ENCODE measurements at regions not wholly inside any gene's neighbourhood (a gene's known extent, or its start where the extent isn't known, plus 50 kb on each side); places are given as distances from the start of the nearest gene placed in this dataset.

- Histone ChIP-seq H3K4me1 (ENCODE audit: control insufficient read depth in 1 of 2, extremely low read depth in 1 of 2, insufficient read depth in 2 of 2, low read length in 2 of 2) (no peaks in the 10 kb centered on the region), H3K36me3 (ENCODE audit: control insufficient read depth in 2 of 2, extremely low read depth in 1 of 2, insufficient read depth in 1 of 2, low read length in 1 of 2) (no peaks in the 10 kb centered on the region), H3K27me3 (replicated peaks in 1 of 2; ENCODE audit: control insufficient read depth in 2 of 2, extremely low read depth in 1 of 2, insufficient read depth in 2 of 2, low read length in 1 of 2) (no peaks in the 10 kb centered on the region), H3K9me3 (no peaks in the 10 kb centered on the region), H3K27ac (ENCODE audit: low read length) (no peak overlapping the region), H3K4me3 (ENCODE audit: control insufficient read depth in 1 of 2, extremely low read depth in 1 of 2, low read length in 1 of 2) (no peak overlapping the region)
- ChIA-PET CTCF (no interaction called here), POLR2A (no interaction called here)
- DNase-seq (no peak), ATAC-seq (replicated peaks in 1 of 4) (no peak)
- Mint-ChIP-seq H3K9me3 (peaks cover 0 to 4% (median 3%) of the 10 kb centered on the region in 3 donors), H3K27ac (no peak overlapping the region), H3K27me3 (no peaks in the 10 kb centered on the region), H3K4me3 (no peak overlapping the region), H3K4me1 (no peaks in the 10 kb centered on the region), H3K36me3 (no peaks in the 10 kb centered on the region)
- no CpG with 5 or more reads among the region's 3 CpGs for WGBS (ENCODE audit: insufficient coverage)
Observed at GRCh38 chr4:180619440-180619839, 1623.8 kb upstream of the TENM3 start.

- no peak overlapping the region for H3K4me3 ChIP-seq (ENCODE audit: control insufficient read depth in 1 of 2, extremely low read depth in 1 of 2, low read length in 1 of 2)
- no CpG with 5 or more reads among the region's 3 CpGs for WGBS (ENCODE audit: insufficient coverage)
- ChIA-PET POLR2A (no interaction called here), CTCF (no interaction called here)
- no peaks in the 10 kb centered on the region for H3K36me3 ChIP-seq (ENCODE audit: control insufficient read depth in 2 of 2, extremely low read depth in 1 of 2, insufficient read depth in 1 of 2, low read length in 1 of 2)
- Mint-ChIP-seq H3K27ac (no peak overlapping the region), H3K4me1 (no peaks in the 10 kb centered on the region), H3K27me3 (no peaks in the 10 kb centered on the region), H3K4me3 (no peak overlapping the region), H3K36me3 (no peaks in the 10 kb centered on the region), H3K9me3 (peaks cover 0 to 5% (median 4%) of the 10 kb centered on the region in 3 donors)
- ATAC-seq (replicated peaks in 1 of 4) (no peak), DNase-seq (no peak)
- no peaks in the 10 kb centered on the region for H3K27me3 ChIP-seq (replicated peaks in 1 of 2; ENCODE audit: control insufficient read depth in 2 of 2, extremely low read depth in 1 of 2, insufficient read depth in 2 of 2, low read length in 1 of 2)
- H3K4me1 ChIP-seq (ENCODE audit: control insufficient read depth in 1 of 2, extremely low read depth in 1 of 2, insufficient read depth in 2 of 2, low read length in 2 of 2) = no peaks in the 10 kb centered on the region
- no peak overlapping the region for H3K27ac ChIP-seq (ENCODE audit: low read length)
- H3K9me3 ChIP-seq = no peaks in the 10 kb centered on the region
Observed at GRCh38 chr4:180622254-180622653, 1620.9 kb upstream of the TENM3 start.

- DNase-seq (no peak), ATAC-seq (replicated peaks in 1 of 4) (no peak)
- Histone ChIP-seq H3K9me3 (no peaks in the 10 kb centered on the region), H3K27me3 (replicated peaks in 1 of 2; ENCODE audit: control insufficient read depth in 2 of 2, extremely low read depth in 1 of 2, insufficient read depth in 2 of 2, low read length in 1 of 2) (no peaks in the 10 kb centered on the region), H3K27ac (ENCODE audit: low read length) (no peak overlapping the region), H3K36me3 (ENCODE audit: control insufficient read depth in 2 of 2, extremely low read depth in 1 of 2, insufficient read depth in 1 of 2, low read length in 1 of 2) (no peaks in the 10 kb centered on the region), H3K4me3 (ENCODE audit: control insufficient read depth in 1 of 2, extremely low read depth in 1 of 2, low read length in 1 of 2) (no peak overlapping the region), H3K4me1 (ENCODE audit: control insufficient read depth in 1 of 2, extremely low read depth in 1 of 2, insufficient read depth in 2 of 2, low read length in 2 of 2) (no peaks in the 10 kb centered on the region)
- no peaks in the 10 kb centered on the region for H3K27me3 Mint-ChIP-seq
- peaks cover 0 to 4% (median 3%) of the 10 kb centered on the region in 3 donors for H3K9me3 Mint-ChIP-seq
- H3K4me1 Mint-ChIP-seq = no peaks in the 10 kb centered on the region
- no peak overlapping the region for H3K4me3 Mint-ChIP-seq
- ChIA-PET POLR2A (interaction anchor here in 1 of 2 donors (0.6 kb wide), 1 partner anchor 9 kb away, joined by 3 read pairs; no protein-coding TSS in a partner anchor), CTCF (no interaction called here)
- no peaks in the 10 kb centered on the region for H3K36me3 Mint-ChIP-seq
- H3K27ac Mint-ChIP-seq = no peak overlapping the region
- 67% methylated on average over 1 of the region's 3 CpGs for whole genome bisulfite sequencing (ENCODE audit: insufficient coverage)
Observed at GRCh38 chr4:180625653-180626052, 1617.5 kb upstream of the TENM3 start.

GRCh38 chr4:180630012-180630665, 1613.1 kb upstream of the TENM3 start:
- POLR2A ChIA-PET = no interaction called here
- WGBS (ENCODE audit: insufficient coverage) = no CpG with 5 or more reads among the region's 3 CpGs
- Histone ChIP-seq H3K27ac (ENCODE audit: low read length) (no peak overlapping the region), H3K4me1 (ENCODE audit: control insufficient read depth in 1 of 2, extremely low read depth in 1 of 2, insufficient read depth in 2 of 2, low read length in 2 of 2) (no peaks in the 10 kb centered on the region), H3K36me3 (ENCODE audit: control insufficient read depth in 2 of 2, extremely low read depth in 1 of 2, insufficient read depth in 1 of 2, low read length in 1 of 2) (no peaks in the 10 kb centered on the region), H3K4me3 (ENCODE audit: control insufficient read depth in 1 of 2, extremely low read depth in 1 of 2, low read length in 1 of 2) (no peak overlapping the region), H3K9me3 (no peaks in the 10 kb centered on the region), H3K27me3 (replicated peaks in 1 of 2; ENCODE audit: control insufficient read depth in 2 of 2, extremely low read depth in 1 of 2, insufficient read depth in 2 of 2, low read length in 1 of 2) (no peaks in the 10 kb centered on the region)
- no peak for DNase-seq
- Mint-ChIP-seq H3K4me1 (no peaks in the 10 kb centered on the region), H3K27ac (no peak overlapping the region), H3K27me3 (no peaks in the 10 kb centered on the region), H3K4me3 (no peak overlapping the region), H3K36me3 (no peaks in the 10 kb centered on the region), H3K9me3 (no peaks in the 10 kb centered on the region)
- ATAC-seq (replicated peaks in 1 of 4) = no peak
- CTCF ChIA-PET = no interaction called here

- Mint-ChIP-seq H3K27ac (no peak overlapping the region), H3K9me3 (no peaks in the 10 kb centered on the region), H3K4me3 (no peak overlapping the region), H3K36me3 (no peaks in the 10 kb centered on the region), H3K27me3 (no peaks in the 10 kb centered on the region), H3K4me1 (no peaks in the 10 kb centered on the region)
- ATAC-seq (replicated peaks in 1 of 4) (no peak), DNase-seq (no peak)
- ChIA-PET CTCF (no interaction called here), POLR2A (interaction anchor here in 1 of 2 donors (0.6 kb wide), 1 partner anchor 369 kb away, joined by 3 read pairs; no protein-coding TSS in a partner anchor)
- Histone ChIP-seq H3K27me3 (replicated peaks in 1 of 2; ENCODE audit: control insufficient read depth in 2 of 2, extremely low read depth in 1 of 2, insufficient read depth in 2 of 2, low read length in 1 of 2) (no peaks in the 10 kb centered on the region), H3K27ac (ENCODE audit: low read length) (no peak overlapping the region), H3K4me3 (ENCODE audit: control insufficient read depth in 1 of 2, extremely low read depth in 1 of 2, low read length in 1 of 2) (no peak overlapping the region), H3K9me3 (no peaks in the 10 kb centered on the region), H3K36me3 (ENCODE audit: control insufficient read depth in 2 of 2, extremely low read depth in 1 of 2, insufficient read depth in 1 of 2, low read length in 1 of 2) (no peaks in the 10 kb centered on the region), H3K4me1 (ENCODE audit: control insufficient read depth in 1 of 2, extremely low read depth in 1 of 2, insufficient read depth in 2 of 2, low read length in 2 of 2) (no peaks in the 10 kb centered on the region)
- WGBS (ENCODE audit: insufficient coverage) = 60% methylated on average over 1 of the region's 1 CpG
Observed at GRCh38 chr4:180634306-180634705, 1608.9 kb upstream of the TENM3 start.

- H3K36me3 ChIP-seq (ENCODE audit: control insufficient read depth in 2 of 2, extremely low read depth in 1 of 2, insufficient read depth in 1 of 2, low read length in 1 of 2) = no peaks in the 10 kb centered on the region
- no peak overlapping the region for H3K4me3 Mint-ChIP-seq
- H3K27ac Mint-ChIP-seq = no peak overlapping the region
- H3K27ac ChIP-seq (ENCODE audit: low read length) = no peak overlapping the region
- ChIA-PET CTCF (no interaction called here), POLR2A (no interaction called here)
- H3K4me3 ChIP-seq (ENCODE audit: control insufficient read depth in 1 of 2, extremely low read depth in 1 of 2, low read length in 1 of 2) = no peak overlapping the region
- 89% methylated on average over 7 of the region's 8 CpGs for WGBS (ENCODE audit: insufficient coverage)
- H3K9me3 Mint-ChIP-seq = peaks cover 0 to 4% (median 0%) of the 10 kb centered on the region in 3 donors
- ATAC-seq (replicated peaks in 1 of 4) (no peak), DNase-seq (no peak)
- no peaks in the 10 kb centered on the region for H3K27me3 Mint-ChIP-seq
- H3K27me3 ChIP-seq (replicated peaks in 1 of 2; ENCODE audit: control insufficient read depth in 2 of 2, extremely low read depth in 1 of 2, insufficient read depth in 2 of 2, low read length in 1 of 2) = no peaks in the 10 kb centered on the region
- H3K36me3 Mint-ChIP-seq = no peaks in the 10 kb centered on the region
- no peaks in the 10 kb centered on the region for H3K4me1 Mint-ChIP-seq
- H3K9me3 ChIP-seq = no peaks in the 10 kb centered on the region
- H3K4me1 ChIP-seq (ENCODE audit: control insufficient read depth in 1 of 2, extremely low read depth in 1 of 2, insufficient read depth in 2 of 2, low read length in 2 of 2) = no peaks in the 10 kb centered on the region
Observed at GRCh38 chr4:180635281-180635680, 1607.9 kb upstream of the TENM3 start.
